ENCODE measurements at regions not wholly inside any gene's neighbourhood (a gene's known extent, or its start where the extent isn't known, plus 50 kb on each side); places are given as distances from the start of the nearest gene placed in this dataset.

GRCh38 chr6:139553916-139554315, 179.5 kb upstream of the CITED2 start:
- Histone ChIP-seq H3K4me3 (no peak overlapping the region), H3K27me3 (no peaks in the 10 kb centered on the region), H3K9me3 (no peaks in the 10 kb centered on the region), H3K36me3 (no peaks in the 10 kb centered on the region), H3K27ac (no peak overlapping the region), H3K4me1 (no peaks in the 10 kb centered on the region)
- 76 to 86% (median 82%) methylated on average over 7 of the region's 7 CpGs for WGBS, 4 donors
- ATAC-seq: no peak
- TF ChIP-seq CTCF (IDR thresholded peaks at IDR 0.05) (no peak), POLR2A (IDR thresholded peaks at IDR 0.05) (no peak)
- no peak for DNase-seq
- intact Hi-C loops (cut with DNase I): no loop called here

DNA sequence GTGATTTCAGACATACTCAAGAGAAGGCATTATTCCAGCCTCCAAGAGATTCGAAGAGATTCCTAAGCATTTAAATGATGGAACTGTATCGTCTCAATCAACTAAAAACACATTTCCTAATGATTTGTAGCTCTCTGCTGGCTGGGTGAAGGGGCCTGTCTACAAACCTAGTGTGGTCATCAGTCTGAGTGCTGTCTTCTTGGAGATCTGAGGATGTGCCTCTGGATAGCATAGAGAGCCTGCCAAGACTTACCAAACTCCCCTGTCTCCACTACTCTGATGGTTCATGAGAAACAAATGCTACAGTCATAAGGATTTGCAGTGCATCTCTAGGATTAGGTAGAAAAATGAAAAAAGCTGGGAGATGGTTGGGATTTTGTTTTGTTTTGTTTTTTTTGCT, 176.9 kb upstream of the CITED2 start:
- H3K36me3 ChIP-seq: no peaks in the 10 kb centered on the region
- TF ChIP-seq POLR2A (IDR thresholded peaks at IDR 0.05) (no peak), CTCF (IDR thresholded peaks at IDR 0.05) (no peak)
- intact Hi-C loops (cut with DNase I): no loop called here
- no peaks in the 10 kb centered on the region for H3K27me3 ChIP-seq
- no peak for ATAC-seq
- H3K9me3 ChIP-seq: no peaks in the 10 kb centered on the region
- H3K4me1 ChIP-seq: peaks cover 0 to 17% (median 0%) of the 10 kb centered on the region in 12 donors
- WGBS, 4 donors: 83 to 92% (median 87%) methylated on average over 2 of the region's 2 CpGs
- no peak overlapping the region for H3K27ac ChIP-seq
- DNase-seq: no peak
- no peak overlapping the region for H3K4me3 ChIP-seq

DNA sequence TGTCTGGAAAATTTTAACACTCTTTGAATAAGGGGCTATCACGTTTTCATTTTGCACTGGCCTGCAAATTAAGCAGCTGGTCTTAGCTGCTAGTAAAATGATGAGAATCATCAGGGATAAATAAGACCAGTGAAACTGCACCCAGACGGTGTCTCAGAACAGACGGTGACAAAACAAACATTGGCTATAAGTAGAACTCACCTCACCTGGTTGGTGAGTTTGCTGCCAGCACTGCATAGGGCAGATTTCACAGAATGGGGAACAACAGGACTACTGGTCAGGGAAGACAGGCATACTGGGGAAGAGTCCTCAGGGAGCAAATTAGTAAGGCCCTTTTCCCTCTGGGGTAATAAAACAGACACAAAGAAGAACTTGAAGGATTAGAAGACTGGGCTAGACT, 175.9 kb upstream of the CITED2 start:
- no peaks in the 10 kb centered on the region for H3K9me3 ChIP-seq
- H3K27ac ChIP-seq: no peak overlapping the region
- H3K36me3 ChIP-seq: no peaks in the 10 kb centered on the region
- no peak overlapping the region for H3K4me3 ChIP-seq
- no peaks in the 10 kb centered on the region for H3K27me3 ChIP-seq
- intact Hi-C loops (cut with DNase I): no loop called here
- TF ChIP-seq POLR2A (IDR thresholded peaks at IDR 0.05) (no peak), CTCF (IDR thresholded peaks at IDR 0.05) (no peak)
- no peak for ATAC-seq
- peaks cover 0 to 27% (median 0%) of the 10 kb centered on the region in 12 donors for H3K4me1 ChIP-seq
- 80 to 89% (median 87%) methylated on average over 3 of the region's 3 CpGs for WGBS, 4 donors
- no peak for DNase-seq

DNA sequence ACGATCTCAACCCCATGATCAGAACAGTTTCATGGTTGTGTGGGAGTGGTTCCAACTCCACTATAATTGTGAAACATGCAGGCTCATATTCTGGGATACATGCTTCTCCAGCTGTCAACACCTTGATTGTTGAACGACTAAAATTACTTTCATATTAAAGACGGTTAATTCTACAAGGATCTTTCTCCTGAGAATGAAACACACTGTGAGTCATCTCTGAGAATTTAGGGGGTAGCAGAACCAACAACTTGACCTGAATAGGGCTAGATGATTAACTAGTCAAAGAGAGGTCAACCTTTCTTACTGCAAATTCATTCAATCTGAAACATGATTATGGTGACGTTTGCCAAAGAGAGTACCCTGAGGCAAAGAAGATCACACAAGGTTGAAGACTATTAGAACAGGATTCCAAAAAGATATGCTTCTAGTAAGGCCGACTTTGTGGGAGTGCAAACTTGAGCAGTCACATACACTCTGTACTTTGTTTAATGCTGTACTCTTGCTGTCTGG, 175.2 kb upstream of the CITED2 start:
- Histone ChIP-seq H3K4me3 (no peak overlapping the region), H3K9me3 (no peaks in the 10 kb centered on the region), H3K36me3 (no peaks in the 10 kb centered on the region), H3K4me1 (peaks cover 0 to 34% (median 0%) of the 10 kb centered on the region in 12 donors), H3K27me3 (no peaks in the 10 kb centered on the region), H3K27ac (no peak overlapping the region)
- no peak for TF ChIP-seq CTCF (IDR thresholded peaks at IDR 0.05)
- no peak for TF ChIP-seq POLR2A (IDR thresholded peaks at IDR 0.05)
- WGBS, 4 donors: 59 to 77% (median 71%) methylated on average over 5 of the region's 5 CpGs
- DNase-seq (no peak), ATAC-seq (no peak)
- intact Hi-C loops (cut with DNase I): no loop called here

All from heart left ventricle (tissue), 16 donors.